GM18505 (cell line): ENCODE measurements at regions not wholly inside any gene's neighbourhood (a gene's known extent, or its start where the extent isn't known, plus 50 kb on each side); places are given as distances from the start of the nearest gene placed in this dataset.
"Not testable (repeated sequence)": the region's sequence is repeated elsewhere in the genome, so short reads cannot be mapped to it uniquely, and the experiment has no call there.

Source experiments
- ATAC-seq: cut with Tn5 transposase; IDR thresholded peaks from one replicate; pipeline ENCODE4 v1.9.1; 2021; ENCODE audit not compliant: unreplicated experiment
- POLR2A ChIP-seq: IDR thresholded peaks from 4 replicates; pipeline ENCODE4 v1.6.1; 2011; ENCODE audit warnings: borderline replicate concordance; ENCODE audit not compliant: insufficient read depth, insufficient read length; ENCODE audit errors: extremely low read depth

DNA sequence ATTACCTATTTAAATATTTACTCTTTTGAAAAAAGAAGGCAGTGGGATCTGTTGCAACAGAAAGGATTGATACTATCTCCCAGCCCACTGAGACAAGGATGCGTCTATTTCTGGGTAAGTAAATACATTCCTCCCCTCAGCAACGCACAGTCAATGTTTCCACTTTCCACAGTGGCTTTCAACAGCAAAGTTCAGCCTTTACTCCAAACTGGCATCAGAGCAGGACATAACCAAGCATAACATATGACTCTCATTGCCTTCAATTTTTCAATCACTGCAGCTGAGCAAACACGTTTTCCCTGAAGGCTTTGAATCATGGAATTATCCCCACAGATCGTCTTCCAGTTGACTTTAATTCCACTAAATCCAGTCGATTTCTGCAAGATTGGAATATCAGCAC is 160.3 kb upstream of the FRG1 start:
- TF ChIP-seq POLR2A: no peak
- no peak for ATAC-seq

DNA sequence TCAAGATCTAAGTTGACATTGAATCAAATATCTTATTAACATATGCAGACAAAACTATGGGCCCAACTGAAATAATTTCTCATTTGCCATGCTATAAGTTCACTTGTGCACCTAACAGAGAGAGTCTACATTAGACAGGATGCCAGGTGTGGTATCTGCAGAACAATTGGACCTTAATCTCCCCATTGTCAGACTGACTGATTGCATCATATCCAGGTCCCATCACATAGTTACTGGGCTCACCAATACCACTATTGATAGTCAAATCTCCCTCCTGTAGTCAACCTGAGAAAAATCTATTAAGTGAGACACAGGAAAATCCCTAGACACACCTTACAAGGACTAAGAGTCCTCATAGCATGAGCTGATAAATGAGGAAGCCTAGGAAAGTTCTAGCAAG is 156.0 kb upstream of the FRG1 start:
- no peak for ATAC-seq
- no peak for TF ChIP-seq POLR2A

DNA sequence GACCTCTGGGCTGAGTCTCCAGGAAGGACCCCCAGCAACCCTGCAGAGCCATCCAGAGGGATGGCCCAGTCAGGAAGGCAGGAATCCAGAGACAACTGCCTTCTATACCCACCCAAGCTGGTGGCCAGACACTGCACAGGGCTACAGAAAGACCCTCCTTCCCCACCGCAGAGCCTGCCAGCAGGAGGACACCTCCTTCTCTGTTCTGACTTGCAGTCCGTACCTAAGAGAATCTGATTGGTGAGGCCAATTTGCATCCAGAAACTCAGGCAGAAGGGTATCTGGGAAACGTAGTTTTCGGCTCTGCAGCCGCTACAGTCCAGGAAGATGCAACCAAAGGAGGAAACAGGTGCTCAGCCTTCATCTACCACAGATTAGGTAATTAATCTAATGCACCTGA is 155.4 kb upstream of the FRG1 start:
- ATAC-seq: no peak
- no peak for TF ChIP-seq POLR2A

DNA sequence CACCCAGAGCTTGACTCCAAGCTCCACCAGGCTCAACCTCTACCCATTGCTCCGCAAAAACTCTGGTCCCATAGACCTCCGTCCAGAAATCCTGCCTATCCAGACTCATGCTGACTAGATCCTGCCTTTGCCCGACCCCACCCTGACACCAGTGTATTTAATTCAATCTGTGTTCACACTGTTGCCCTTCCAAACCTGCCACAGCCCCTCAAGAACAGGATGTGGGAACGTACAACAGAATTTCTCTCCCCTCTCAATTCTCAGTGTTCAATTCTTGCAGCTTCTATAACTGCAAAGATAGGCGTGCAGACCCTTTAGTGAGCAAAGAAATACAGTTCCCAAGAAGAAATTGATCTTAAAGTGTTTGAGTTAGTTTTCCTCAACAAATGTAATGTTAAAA is 154.2 kb upstream of the FRG1 start:
- TF ChIP-seq POLR2A: no peak
- ATAC-seq: no peak

DNA sequence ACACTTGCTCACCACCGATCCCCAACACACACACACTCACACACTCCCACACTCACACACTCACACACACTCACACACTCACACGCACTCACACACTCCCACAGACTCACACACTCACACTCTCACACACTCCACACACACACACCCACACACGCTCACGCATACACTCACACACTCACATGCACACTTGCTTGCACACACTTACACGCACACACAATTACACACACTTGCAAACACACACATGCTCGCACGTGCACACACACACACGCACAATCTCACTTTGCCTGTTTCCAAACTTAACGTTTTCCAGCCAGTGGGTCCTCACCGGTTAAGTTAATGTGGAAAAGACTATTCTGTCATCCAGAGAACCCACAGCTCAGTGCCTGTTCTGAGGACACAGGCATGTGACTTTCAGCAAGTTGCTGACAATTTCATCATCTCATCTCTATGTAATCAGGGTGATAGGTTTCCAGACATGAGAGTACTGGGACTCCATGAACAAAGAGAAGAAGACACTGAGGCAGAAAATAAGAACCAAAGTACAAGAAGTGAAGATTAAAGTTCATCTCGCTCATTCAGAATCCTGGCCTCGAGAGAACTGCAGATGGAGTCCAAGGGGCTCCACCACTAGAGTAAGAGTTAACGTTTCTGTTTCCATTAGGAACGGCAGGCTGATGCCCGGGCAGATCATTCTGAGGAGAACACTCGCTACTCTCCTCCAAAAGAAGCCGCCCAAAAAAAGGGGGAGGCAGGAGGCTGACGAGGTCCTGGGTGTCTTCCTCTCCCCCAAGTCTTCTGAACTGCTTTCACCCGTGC is 153.2 kb upstream of the FRG1 start:
- no peak for TF ChIP-seq POLR2A
- ATAC-seq: no peak

DNA sequence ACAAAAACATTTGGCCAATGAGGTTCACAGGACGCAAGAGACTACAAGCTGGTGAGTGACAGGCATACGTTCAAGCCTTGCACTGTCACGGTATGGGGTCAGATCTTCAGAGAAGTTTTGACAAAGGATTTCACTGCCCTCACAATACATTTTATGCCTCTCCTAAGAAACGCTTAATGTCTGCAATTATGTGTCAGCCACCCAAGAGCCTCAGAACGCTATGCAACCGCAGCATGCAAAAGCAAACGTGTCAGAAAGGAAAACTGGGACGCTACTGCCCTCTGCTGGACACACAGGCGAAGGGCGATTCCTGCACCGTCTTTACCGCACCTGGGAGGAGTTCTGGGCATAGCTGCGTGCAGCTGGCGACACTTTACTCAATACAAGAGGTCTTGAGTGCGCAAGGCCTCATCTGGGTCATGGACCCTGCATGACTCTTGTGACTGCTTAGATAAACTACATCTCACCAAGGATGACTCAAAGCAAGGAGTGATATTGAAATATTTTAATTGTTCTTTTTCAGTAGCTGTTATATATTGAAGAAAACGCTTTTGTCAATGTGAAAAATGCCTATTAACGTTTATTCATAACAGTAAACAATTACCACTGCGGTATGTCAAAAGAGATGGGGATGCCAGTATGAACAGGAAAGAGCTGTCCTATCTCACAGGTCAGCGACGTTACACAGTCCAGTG is 147.6 kb upstream of the FRG1 start:
- ATAC-seq: peak; percentile 91
- no peak for TF ChIP-seq POLR2A

DNA sequence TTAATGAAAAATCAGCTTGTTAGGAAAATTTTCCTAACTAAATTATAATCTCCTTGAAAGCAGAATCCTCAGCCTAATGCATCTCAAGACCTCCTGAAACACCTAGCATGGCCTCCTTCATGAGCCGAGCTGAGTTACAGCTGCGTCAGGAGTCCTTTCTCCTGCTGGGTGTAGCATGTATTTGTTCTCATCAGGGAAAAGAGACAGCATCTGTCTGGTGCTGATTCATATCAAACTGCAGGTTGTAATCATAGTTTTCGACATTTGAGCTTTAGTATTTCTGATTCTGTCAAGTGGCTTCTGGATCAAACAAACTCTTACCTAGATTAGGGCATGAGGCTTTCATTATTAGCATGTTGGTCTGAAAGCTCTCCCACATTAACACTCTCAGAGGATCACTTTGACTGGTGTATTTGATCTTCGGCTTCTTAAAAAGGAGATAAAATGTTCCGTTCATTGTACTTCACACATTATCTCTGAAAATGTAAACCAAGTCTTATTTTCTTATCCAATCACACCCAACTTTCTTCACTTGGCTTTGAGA is 140.1 kb upstream of the FRG1 start:
- TF ChIP-seq POLR2A: no peak
- ATAC-seq: no peak

DNA sequence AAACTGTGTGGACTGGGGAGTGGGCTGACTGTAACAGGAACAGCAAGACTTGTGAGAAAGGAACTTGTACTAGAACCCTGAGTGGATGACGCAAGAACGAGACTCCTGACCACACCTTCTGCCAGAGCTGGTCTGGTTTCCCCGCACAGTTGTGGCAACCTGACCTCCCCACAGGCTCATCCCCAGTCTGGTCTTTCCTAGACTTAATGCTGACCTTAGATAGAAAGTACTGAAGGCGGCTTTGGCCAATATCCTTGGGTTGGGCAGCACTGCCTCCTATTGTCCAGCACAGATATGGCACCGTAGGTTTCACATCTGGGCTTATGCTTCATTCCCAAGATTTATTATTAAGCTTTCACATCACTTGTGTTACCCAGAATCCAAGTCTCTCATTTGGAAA is 137.8 kb upstream of the FRG1 start:
- ATAC-seq: no peak
- TF ChIP-seq POLR2A: no peak

DNA sequence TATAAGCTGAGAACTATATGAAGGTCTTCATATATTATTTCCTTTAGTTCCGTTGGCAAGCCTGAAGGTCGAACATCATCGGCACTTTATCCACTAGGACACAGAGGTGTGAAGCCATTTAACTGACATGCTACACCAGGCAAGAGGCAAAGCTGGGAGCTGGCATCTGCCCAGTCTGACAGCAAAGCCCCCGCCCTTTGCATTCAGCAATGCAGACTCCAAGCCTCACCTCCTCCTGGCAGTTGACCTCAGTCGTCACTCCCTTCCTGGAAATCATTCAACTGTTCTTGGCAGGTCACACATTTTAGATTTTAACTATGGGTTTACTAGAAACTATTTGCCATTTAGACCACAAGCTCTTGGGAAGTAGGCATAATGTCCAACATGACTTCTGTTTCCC is 135.8 kb upstream of the FRG1 start:
- ATAC-seq: no peak
- no peak for TF ChIP-seq POLR2A

DNA sequence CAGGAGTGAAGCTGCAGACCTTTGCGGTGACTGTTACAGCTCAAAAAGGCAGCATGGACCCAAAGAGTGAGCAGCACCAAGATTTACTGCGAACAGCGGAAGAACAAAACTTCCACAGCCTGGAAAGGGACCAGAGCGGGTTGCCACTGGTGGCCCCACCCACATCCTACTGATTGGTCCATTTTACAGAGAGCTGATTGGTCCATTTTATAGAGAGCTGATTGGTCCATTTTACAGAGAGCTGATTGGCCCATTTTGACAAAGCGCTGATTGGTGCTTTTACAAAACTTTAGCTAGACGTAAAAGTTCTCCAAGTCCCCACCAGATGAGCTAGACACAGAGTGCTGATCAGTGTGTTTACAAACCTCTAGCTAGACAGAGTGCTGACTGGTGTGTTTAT is 134.2 kb upstream of the FRG1 start:
- no peak for ATAC-seq
- TF ChIP-seq POLR2A: no peak

DNA sequence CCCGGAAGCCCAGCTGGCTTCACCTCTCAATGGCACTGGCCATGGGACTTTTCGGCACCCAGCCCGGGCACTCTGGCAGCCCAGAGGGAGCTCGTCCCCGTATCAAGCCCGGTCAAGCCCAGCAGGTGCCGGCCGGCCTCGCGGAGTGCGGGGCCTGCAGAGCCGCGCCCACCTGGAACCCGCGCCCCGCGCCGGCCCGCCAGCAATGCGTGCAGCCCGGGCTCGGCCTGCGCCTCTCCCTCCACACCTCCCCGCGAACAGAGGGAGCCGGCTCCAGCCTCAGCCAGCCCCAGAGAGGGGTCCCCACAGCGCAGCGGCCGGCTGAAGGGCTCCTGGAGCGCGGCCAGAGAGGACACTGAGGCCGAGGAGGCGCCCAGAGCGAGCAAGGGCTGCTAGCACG is 133.6 kb upstream of the FRG1 start:
- TF ChIP-seq POLR2A: no peak
- no peak for ATAC-seq

DNA sequence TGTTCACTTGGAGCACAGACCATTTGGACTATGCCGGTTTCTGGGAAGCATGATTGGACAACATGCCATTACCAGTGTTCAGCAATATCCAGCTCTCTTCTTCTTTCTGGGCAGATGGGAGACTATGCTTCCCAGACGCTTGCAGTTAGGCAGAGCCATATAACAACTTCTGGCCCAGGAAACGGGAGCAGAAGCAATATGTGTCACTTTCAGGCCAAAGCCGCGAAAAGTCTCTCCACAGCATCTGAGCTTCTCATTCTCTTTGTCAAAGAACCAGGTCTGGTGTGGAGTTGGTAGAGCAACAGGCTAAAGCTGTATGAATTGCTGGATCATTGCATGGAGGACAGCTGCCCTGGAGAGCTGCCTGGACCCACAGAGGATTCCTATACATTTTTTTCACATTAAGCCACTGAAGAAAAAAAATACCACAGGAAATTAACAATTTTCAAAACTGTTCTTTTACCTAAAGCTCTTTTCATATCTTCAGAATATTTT is 131.4 kb upstream of the FRG1 start:
- ATAC-seq: no peak
- TF ChIP-seq POLR2A: no peak

DNA sequence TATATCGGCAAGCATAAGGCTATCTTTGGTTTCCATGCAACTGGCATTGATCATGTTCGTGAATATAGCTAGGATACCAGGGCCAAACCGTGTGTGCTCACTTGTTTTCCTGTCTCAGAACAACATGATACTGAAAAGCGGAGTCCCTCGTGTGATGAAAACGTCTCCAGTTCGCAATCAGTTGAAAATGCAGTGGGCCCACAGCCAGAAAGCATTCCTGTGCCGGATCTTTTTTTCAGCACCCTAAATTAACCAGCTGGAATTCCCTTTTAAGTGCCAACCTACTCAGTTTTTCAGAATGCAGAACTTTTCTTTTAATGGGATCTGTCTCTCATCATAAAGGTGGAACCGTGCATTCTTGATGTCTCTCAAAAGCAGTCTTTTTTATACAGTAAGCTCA is 130.8 kb upstream of the FRG1 start:
- ATAC-seq: no peak
- no peak for TF ChIP-seq POLR2A

DNA sequence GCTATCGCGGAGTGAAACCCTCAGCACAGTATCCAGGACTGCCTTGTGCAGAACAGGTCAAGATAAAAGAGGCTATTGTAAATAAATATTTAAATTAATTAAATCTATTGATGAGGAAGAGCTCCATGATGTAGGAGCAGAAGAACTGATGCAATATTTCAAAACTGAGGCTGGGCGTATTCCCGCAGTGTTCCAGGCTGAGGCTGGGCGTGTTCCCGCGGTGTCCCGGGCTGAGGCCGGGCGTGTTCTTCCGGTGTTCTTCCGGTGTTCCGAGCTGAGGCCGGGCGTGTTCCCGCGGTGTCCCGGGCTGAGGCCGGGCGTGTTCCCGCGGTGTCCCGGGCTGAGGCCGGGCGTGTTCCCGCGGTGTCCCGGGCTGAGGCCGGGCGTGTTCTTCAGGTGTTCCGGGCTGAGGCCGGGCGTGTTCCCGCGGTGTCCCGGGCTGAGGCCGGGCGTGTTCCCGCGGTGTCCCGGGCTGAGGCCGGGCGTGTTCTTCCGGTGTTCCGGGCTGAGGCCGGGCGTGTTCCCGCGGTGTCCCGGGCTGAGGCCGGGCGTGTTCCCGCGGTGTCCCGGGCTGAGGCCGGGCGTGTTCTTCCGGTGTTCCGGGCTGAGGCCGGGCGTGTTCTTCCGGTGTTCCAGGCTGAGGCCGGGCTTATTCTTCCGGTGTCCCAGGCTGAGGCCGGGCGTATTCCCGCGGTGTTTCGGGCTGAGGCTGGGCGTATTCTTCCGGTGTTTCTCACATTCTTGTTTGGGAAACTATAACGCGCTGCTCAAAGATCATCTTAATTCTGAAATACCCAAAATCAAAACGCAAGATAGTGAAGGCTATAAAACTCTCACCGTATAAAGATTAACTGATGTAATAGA is 130.1 kb upstream of the FRG1 start:
- ATAC-seq: not testable (repeated sequence)
